NCI-H1092 treated with DMSO at 0.1 percent for 48 hours (cell line): ENCODE measurements at regions not wholly inside any gene's neighbourhood (a gene's known extent, or its start where the extent isn't known, plus 50 kb on each side); places are given as distances from the start of the nearest gene placed in this dataset.
A peak's percentile ranks its signal among the peaks of the same experiment; 100 is the strongest.

Experiments
- DNase-seq: peaks from one replicate; lab custom pipeline; 2025; lab: John Stamatoyannopoulos, UW

- DNase-seq = no peak
These were observed 91.5 kb upstream of the SCOC start for GRCh38 chr4:140281828-140282552.

GRCh38 chr4:140277576-140277975 lies 95.9 kb upstream of the SCOC start:
- no peak for DNase-seq

- DNase-seq = no peak
These were observed 101.9 kb upstream of the SCOC start for GRCh38 chr4:140271553-140271952.

- DNase-seq = no peak
These were observed 104.1 kb upstream of the SCOC start for GRCh38 chr4:140269369-140269768.

- no peak for DNase-seq
These were observed 105.1 kb upstream of the SCOC start for GRCh38 chr4:140268186-140268841.

GRCh38 chr4:140267576-140267975 lies 105.9 kb upstream of the SCOC start:
- DNase-seq = no peak

GRCh38 chr4:140266958-140267568 lies 106.4 kb upstream of the SCOC start:
- DNase-seq = no peak

- no peak for DNase-seq
These were observed 106.2 kb upstream of the MAML3 start for GRCh38 chr4:140260227-140260626.

- no peak for DNase-seq
These were observed 104.5 kb upstream of the MAML3 start for GRCh38 chr4:140258476-140258875.

- peak; percentile 85 for DNase-seq
These were observed 103.7 kb upstream of the MAML3 start for GRCh38 chr4:140257461-140258305.

- no peak for DNase-seq
These were observed 103.0 kb upstream of the MAML3 start for GRCh38 chr4:140256941-140257340.

- no peak for DNase-seq
These were observed 102.4 kb upstream of the MAML3 start for GRCh38 chr4:140256335-140256734.

GRCh38 chr4:140255927-140256326 lies 101.9 kb upstream of the MAML3 start:
- DNase-seq = no peak

- no peak for DNase-seq
These were observed 101.5 kb upstream of the MAML3 start for GRCh38 chr4:140255467-140255866.

GRCh38 chr4:140254651-140255299 lies 100.8 kb upstream of the MAML3 start:
- no peak for DNase-seq

- peak; percentile 64 for DNase-seq
These were observed 99.6 kb upstream of the MAML3 start for GRCh38 chr4:140253556-140254027.

- peak; percentile 87 for DNase-seq
These were observed 99.0 kb upstream of the MAML3 start for GRCh38 chr4:140252742-140253555.

GRCh38 chr4:140252141-140252741 lies 98.3 kb upstream of the MAML3 start:
- DNase-seq = peak; percentile 78

- no peak for DNase-seq
These were observed 97.6 kb upstream of the MAML3 start for GRCh38 chr4:140251571-140251970.

GRCh38 chr4:140250989-140251552 lies 97.1 kb upstream of the MAML3 start:
- no peak for DNase-seq
